ENCODE measurements at regions not wholly inside any gene's neighbourhood (a gene's known extent, or its start where the extent isn't known, plus 50 kb on each side); places are given as distances from the start of the nearest gene placed in this dataset.
"Not testable (repeated sequence)": the region's sequence is repeated elsewhere in the genome, so short reads cannot be mapped to it uniquely, and the experiment has no call there.

DNA sequence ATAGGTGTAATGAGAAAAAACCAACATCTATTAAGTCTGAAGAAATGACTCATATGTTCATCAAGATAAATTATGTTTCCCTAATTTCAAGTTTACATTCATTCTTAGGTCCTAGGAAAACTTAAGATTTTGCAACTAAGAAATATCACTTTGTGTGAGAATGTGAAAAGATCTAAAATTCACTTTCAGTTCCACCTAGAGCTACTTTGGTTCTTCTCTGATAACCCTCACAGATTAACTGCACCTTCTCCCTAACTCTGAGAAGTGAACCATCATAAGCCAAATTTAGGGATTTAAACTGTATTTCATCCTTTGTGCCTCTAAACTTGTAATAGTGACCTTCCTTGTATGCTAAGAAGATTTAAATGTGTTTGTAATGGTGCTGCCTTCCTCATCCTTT, 213.0 kb downstream of the FRK start:
- ChIA-PET POLR2A (no interaction called here), CTCF (no interaction called here)
- no peaks in the 10 kb centered on the region for H3K9me3 ChIP-seq (ENCODE audit: control extremely low read depth in 1 of 5, control insufficient read depth in 4 of 5, insufficient read depth in 2 of 5, low read depth in 1 of 5, low read length in 4 of 5)

GRCh38 chr6:115843945-115844344, 216.7 kb downstream of the FRK start:
- ChIA-PET CTCF (no interaction called here), POLR2A (no interaction called here)
- H3K4me1 ChIP-seq (ENCODE audit: control extremely low read depth in 1 of 4, control insufficient read depth in 4 of 4, insufficient read depth in 4 of 4, low read length in 3 of 4) = no peaks in the 10 kb centered on the region
- no peak overlapping the region for H3K4me3 ChIP-seq (ENCODE audit: control insufficient read depth in 1 of 7, extremely low read depth in 1 of 7, insufficient read depth in 4 of 7, low read depth in 2 of 7, low read length in 6 of 7)
- H3K9me3 ChIP-seq (ENCODE audit: control extremely low read depth in 1 of 5, control insufficient read depth in 4 of 5, insufficient read depth in 2 of 5, low read depth in 1 of 5, low read length in 4 of 5) = no peaks in the 10 kb centered on the region
- no peak overlapping the region for H3K27ac ChIP-seq (ENCODE audit: insufficient read depth in 1 of 2, low read depth in 1 of 2, low read length in 2 of 2, poor library complexity in 1 of 2, severe bottlenecking in 2 of 2)
- H3K27me3 ChIP-seq (replicated peaks in 2 of 5; ENCODE audit: control insufficient read depth in 4 of 5, insufficient read depth in 5 of 5, low read length in 4 of 5) = no peaks in the 10 kb centered on the region
- no peak for DNase-seq
- H3K36me3 ChIP-seq (ENCODE audit: control insufficient read depth in 4 of 4, insufficient read depth in 4 of 4, low read length in 3 of 4) = no peaks in the 10 kb centered on the region

More for the DNA sequence above, 213.0 kb downstream of the FRK start:
- Histone ChIP-seq H3K27ac (ENCODE audit: insufficient read depth in 1 of 2, low read depth in 1 of 2, low read length in 2 of 2, poor library complexity in 1 of 2, severe bottlenecking in 2 of 2) (no peak overlapping the region), H3K27me3 (replicated peaks in 2 of 5; ENCODE audit: control insufficient read depth in 4 of 5, insufficient read depth in 5 of 5, low read length in 4 of 5) (no peaks in the 10 kb centered on the region), H3K4me1 (ENCODE audit: control extremely low read depth in 1 of 4, control insufficient read depth in 4 of 4, insufficient read depth in 4 of 4, low read length in 3 of 4) (no peaks in the 10 kb centered on the region), H3K36me3 (ENCODE audit: control insufficient read depth in 4 of 4, insufficient read depth in 4 of 4, low read length in 3 of 4) (no peaks in the 10 kb centered on the region), H3K4me3 (ENCODE audit: control insufficient read depth in 1 of 7, extremely low read depth in 1 of 7, insufficient read depth in 4 of 7, low read depth in 2 of 7, low read length in 6 of 7) (no peak overlapping the region)
- DNase-seq = no peak

DNA sequence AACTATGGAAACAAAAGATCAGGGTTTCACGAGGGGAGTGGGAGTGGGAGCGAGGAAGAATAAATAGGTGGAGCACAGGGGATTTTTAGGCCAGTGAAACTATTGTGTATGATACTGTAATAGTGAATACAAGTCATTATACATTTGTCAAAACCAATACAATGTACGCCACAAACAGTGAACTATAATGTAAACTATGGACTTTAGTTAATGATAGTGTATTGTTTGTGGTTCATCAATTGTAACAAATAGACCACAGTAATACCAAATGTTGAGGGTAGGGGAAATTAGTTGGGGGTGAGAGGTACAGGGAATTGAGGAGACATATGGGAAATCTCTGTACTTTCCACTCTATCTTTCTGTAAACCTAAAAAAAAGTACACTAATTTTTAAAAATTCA, 218.4 kb downstream of the FRK start:
- no peak overlapping the region for H3K4me3 ChIP-seq (ENCODE audit: control insufficient read depth in 1 of 7, extremely low read depth in 1 of 7, insufficient read depth in 4 of 7, low read depth in 2 of 7, low read length in 6 of 7)
- H3K27me3 ChIP-seq (replicated peaks in 2 of 5; ENCODE audit: control insufficient read depth in 4 of 5, insufficient read depth in 5 of 5, low read length in 4 of 5) = no peaks in the 10 kb centered on the region
- ChIA-PET POLR2A (no interaction called here), CTCF (no interaction called here)
- H3K36me3 ChIP-seq (ENCODE audit: control insufficient read depth in 4 of 4, insufficient read depth in 4 of 4, low read length in 3 of 4) = no peaks in the 10 kb centered on the region
- H3K4me1 ChIP-seq (ENCODE audit: control extremely low read depth in 1 of 4, control insufficient read depth in 4 of 4, insufficient read depth in 4 of 4, low read length in 3 of 4) = no peaks in the 10 kb centered on the region
- DNase-seq = no peak
- WGBS (ENCODE audit: insufficient coverage) = no CpG with 5 or more reads among the region's 3 CpGs
- H3K27ac ChIP-seq (ENCODE audit: insufficient read depth in 1 of 2, low read depth in 1 of 2, low read length in 2 of 2, poor library complexity in 1 of 2, severe bottlenecking in 2 of 2) = no peak overlapping the region
- H3K9me3 ChIP-seq (ENCODE audit: control extremely low read depth in 1 of 5, control insufficient read depth in 4 of 5, insufficient read depth in 2 of 5, low read depth in 1 of 5, low read length in 4 of 5) = no peaks in the 10 kb centered on the region

DNA sequence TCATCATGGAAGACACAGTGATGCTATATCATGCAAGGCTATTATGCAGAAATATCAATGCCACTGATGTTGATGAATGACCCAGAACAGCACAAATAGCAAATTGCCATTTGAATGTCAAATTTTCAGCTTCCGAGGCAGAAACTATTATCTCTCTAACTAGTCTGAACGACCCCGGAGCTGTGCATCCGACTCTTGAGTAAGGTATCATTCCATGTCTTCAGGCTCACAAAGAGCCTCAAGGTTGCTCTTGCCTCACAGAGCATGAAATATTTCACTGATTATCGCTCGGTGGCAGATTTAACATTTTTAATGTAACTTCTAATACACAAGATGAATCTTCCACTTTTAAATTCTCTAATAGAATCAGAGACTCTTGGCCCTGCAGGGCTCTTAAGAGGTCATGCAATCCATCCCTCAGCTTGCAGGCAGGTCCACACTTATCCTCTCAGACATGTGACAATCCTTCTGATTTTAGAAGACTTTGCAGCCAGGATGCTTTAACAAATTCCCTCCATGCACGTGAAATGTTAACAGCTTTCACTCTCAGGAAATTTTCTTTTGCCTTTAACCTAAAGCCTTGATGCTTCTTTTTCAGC, 221.0 kb downstream of the FRK start:
- POLR2A ChIA-PET = no interaction called here
- Histone ChIP-seq H3K4me1 (ENCODE audit: control extremely low read depth in 1 of 4, control insufficient read depth in 4 of 4, insufficient read depth in 4 of 4, low read length in 3 of 4) (no peaks in the 10 kb centered on the region), H3K9me3 (ENCODE audit: control extremely low read depth in 1 of 5, control insufficient read depth in 4 of 5, insufficient read depth in 2 of 5, low read depth in 1 of 5, low read length in 4 of 5) (no peaks in the 10 kb centered on the region), H3K27ac (ENCODE audit: insufficient read depth in 1 of 2, low read depth in 1 of 2, low read length in 2 of 2, poor library complexity in 1 of 2, severe bottlenecking in 2 of 2) (no peak overlapping the region), H3K4me3 (ENCODE audit: control insufficient read depth in 1 of 7, extremely low read depth in 1 of 7, insufficient read depth in 4 of 7, low read depth in 2 of 7, low read length in 6 of 7) (no peak overlapping the region), H3K36me3 (ENCODE audit: control insufficient read depth in 4 of 4, insufficient read depth in 4 of 4, low read length in 3 of 4) (no peaks in the 10 kb centered on the region), H3K27me3 (replicated peaks in 2 of 5; ENCODE audit: control insufficient read depth in 4 of 5, insufficient read depth in 5 of 5, low read length in 4 of 5) (no peaks in the 10 kb centered on the region)
- WGBS (ENCODE audit: insufficient coverage) = 98% methylated on average over 7 of the region's 7 CpGs
- DNase-seq = no peak
- CTCF ChIA-PET = interaction anchor here (0.9 to 1.2 kb wide), 2 partner anchors 18 to 23 kb away, joined by 3 read pairs; no protein-coding TSS in a partner anchor

GRCh38 chr6:115838763-115839401, 221.8 kb downstream of the FRK start:
- WGBS (ENCODE audit: insufficient coverage) = 85% methylated on average over 3 of the region's 3 CpGs
- H3K9me3 ChIP-seq (ENCODE audit: control extremely low read depth in 1 of 5, control insufficient read depth in 4 of 5, insufficient read depth in 2 of 5, low read depth in 1 of 5, low read length in 4 of 5) = no peaks in the 10 kb centered on the region
- POLR2A ChIA-PET = no interaction called here
- no peak overlapping the region for H3K27ac ChIP-seq (ENCODE audit: insufficient read depth in 1 of 2, low read depth in 1 of 2, low read length in 2 of 2, poor library complexity in 1 of 2, severe bottlenecking in 2 of 2)
- CTCF ChIA-PET = interaction anchor here (1.2 kb wide), 1 partner anchor 23 kb away, joined by 3 read pairs; no protein-coding TSS in a partner anchor
- H3K4me3 ChIP-seq (ENCODE audit: control insufficient read depth in 1 of 7, extremely low read depth in 1 of 7, insufficient read depth in 4 of 7, low read depth in 2 of 7, low read length in 6 of 7) = no peak overlapping the region
- H3K36me3 ChIP-seq (ENCODE audit: control insufficient read depth in 4 of 4, insufficient read depth in 4 of 4, low read length in 3 of 4) = no peaks in the 10 kb centered on the region
- peak in 2 of 3 donors; percentile 2 to 17 for DNase-seq
- H3K4me1 ChIP-seq (ENCODE audit: control extremely low read depth in 1 of 4, control insufficient read depth in 4 of 4, insufficient read depth in 4 of 4, low read length in 3 of 4) = no peaks in the 10 kb centered on the region
- no peaks in the 10 kb centered on the region for H3K27me3 ChIP-seq (replicated peaks in 2 of 5; ENCODE audit: control insufficient read depth in 4 of 5, insufficient read depth in 5 of 5, low read length in 4 of 5)

GRCh38 chr6:115838216-115838615, 222.5 kb downstream of the FRK start:
- Histone ChIP-seq H3K27ac (ENCODE audit: insufficient read depth in 1 of 2, low read depth in 1 of 2, low read length in 2 of 2, poor library complexity in 1 of 2, severe bottlenecking in 2 of 2) (no peak overlapping the region), H3K9me3 (ENCODE audit: control extremely low read depth in 1 of 5, control insufficient read depth in 4 of 5, insufficient read depth in 2 of 5, low read depth in 1 of 5, low read length in 4 of 5) (no peaks in the 10 kb centered on the region), H3K4me1 (ENCODE audit: control extremely low read depth in 1 of 4, control insufficient read depth in 4 of 4, insufficient read depth in 4 of 4, low read length in 3 of 4) (no peaks in the 10 kb centered on the region), H3K36me3 (ENCODE audit: control insufficient read depth in 4 of 4, insufficient read depth in 4 of 4, low read length in 3 of 4) (no peaks in the 10 kb centered on the region), H3K27me3 (replicated peaks in 2 of 5; ENCODE audit: control insufficient read depth in 4 of 5, insufficient read depth in 5 of 5, low read length in 4 of 5) (no peaks in the 10 kb centered on the region), H3K4me3 (ENCODE audit: control insufficient read depth in 1 of 7, extremely low read depth in 1 of 7, insufficient read depth in 4 of 7, low read depth in 2 of 7, low read length in 6 of 7) (no peak overlapping the region)
- POLR2A ChIA-PET = no interaction called here
- 91% methylated on average over 4 of the region's 4 CpGs for WGBS (ENCODE audit: insufficient coverage)
- DNase-seq = no peak
- CTCF ChIA-PET = interaction anchor here (1.2 kb wide), 1 partner anchor 22 kb away, joined by 3 read pairs; no protein-coding TSS in a partner anchor

GRCh38 chr6:115836374-115836773, 224.3 kb downstream of the FRK start:
- H3K27me3 ChIP-seq (replicated peaks in 2 of 5; ENCODE audit: control insufficient read depth in 4 of 5, insufficient read depth in 5 of 5, low read length in 4 of 5); POLR2A ChIA-PET; H3K36me3 ChIP-seq (ENCODE audit: control insufficient read depth in 4 of 4, insufficient read depth in 4 of 4, low read length in 3 of 4); CTCF ChIA-PET; H3K4me1 ChIP-seq (ENCODE audit: control extremely low read depth in 1 of 4, control insufficient read depth in 4 of 4, insufficient read depth in 4 of 4, low read length in 3 of 4); H3K4me3 ChIP-seq (ENCODE audit: control insufficient read depth in 1 of 7, extremely low read depth in 1 of 7, insufficient read depth in 4 of 7, low read depth in 2 of 7, low read length in 6 of 7); H3K27ac ChIP-seq (ENCODE audit: insufficient read depth in 1 of 2, low read depth in 1 of 2, low read length in 2 of 2, poor library complexity in 1 of 2, severe bottlenecking in 2 of 2); DNase-seq; H3K9me3 ChIP-seq (ENCODE audit: control extremely low read depth in 1 of 5, control insufficient read depth in 4 of 5, insufficient read depth in 2 of 5, low read depth in 1 of 5, low read length in 4 of 5): not testable (repeated sequence)
- WGBS (ENCODE audit: insufficient coverage) = no CpG with 5 or more reads among the region's 13 CpGs
